Neuronal stem cell (in vitro differentiated cells): ENCODE measurements at regions not wholly inside any gene's neighbourhood (a gene's known extent, or its start where the extent isn't known, plus 50 kb on each side); places are given as distances from the start of the nearest gene placed in this dataset. TPM values are rescaled to one million over a fixed set of nuclear protein-coding genes. Genes with fewer than 3 reads are reported as not detected.

Experiments
- DNase-seq: peaks from one replicate; pipeline ENCODE4 v3.0.0-alpha.2; 2013; ENCODE audit warnings: low spot score
- H2AFZ ChIP-seq: one replicate; pipeline ENCODE4 v1.6.1; 2013; ENCODE audit warnings: mild to moderate bottlenecking, low read length, inconsistent platforms
- H2AK5ac ChIP-seq: 2 replicates; pipeline ENCODE4 v1.6.1; 2013; ENCODE audit warnings: low read depth, mild to moderate bottlenecking, inconsistent platforms, low read length, moderate library complexity, mixed read lengths
- H2BK120ac ChIP-seq: 2 replicates; pipeline ENCODE4 v1.6.1; 2013; ENCODE audit warnings: low read depth, mild to moderate bottlenecking, inconsistent platforms, low read length, moderate library complexity, mixed read lengths
- H2BK12ac ChIP-seq: one replicate; pipeline ENCODE4 v1.6.1; 2013; ENCODE audit warnings: low read length, inconsistent platforms
- H2BK15ac ChIP-seq: 2 replicates; pipeline ENCODE4 v1.6.1; 2013; ENCODE audit warnings: mild to moderate bottlenecking, low read length, inconsistent platforms, mixed read lengths
- H2BK5ac ChIP-seq: one replicate; pipeline ENCODE4 v1.6.1; 2013; ENCODE audit warnings: inconsistent platforms, mild to moderate bottlenecking, low read length, moderate library complexity
- H3K14ac ChIP-seq: one replicate; pipeline ENCODE4 v1.6.1; 2013; ENCODE audit warnings: low read length, inconsistent platforms
- H3K18ac ChIP-seq: 2 replicates; pipeline ENCODE4 v1.6.1; 2013; ENCODE audit warnings: low read length, inconsistent platforms
- H3K23ac ChIP-seq: 2 replicates; pipeline ENCODE4 v1.6.1; 2013; ENCODE audit warnings: low read depth, mild to moderate bottlenecking, mixed read lengths, low read length, inconsistent platforms; ENCODE audit not compliant: poor library complexity
- H3K27ac ChIP-seq: replicated peaks from 3 replicates; pipeline ENCODE4 v1.5.1; 2013; ENCODE audit warnings: low read length, inconsistent platforms
- H3K27me3 ChIP-seq, 3 experiments: 2 replicates each; pipeline ENCODE4 v1.6.1; 2013; ENCODE audit warnings: low read length in 3 of 3, mild to moderate bottlenecking in 2 of 3, inconsistent platforms in 1 of 3, low read depth in 1 of 3, mixed read lengths in 1 of 3, moderate library complexity in 1 of 3; ENCODE audit not compliant: control insufficient read depth in 3 of 3, insufficient read depth in 3 of 3
- H3K36me3 ChIP-seq, 2 donors: replicated peaks in 1 of 2; 2 replicates each; pipeline ENCODE4 v1.6.1; 2013; ENCODE audit warnings: low read length in 2 of 2; ENCODE audit not compliant: control insufficient read depth in 2 of 2, insufficient read depth in 2 of 2
- H3K4ac ChIP-seq: 2 replicates; pipeline ENCODE4 v1.6.1; 2013; ENCODE audit warnings: inconsistent platforms, mild to moderate bottlenecking, low read length, moderate library complexity
- H3K4me1 ChIP-seq, 2 donors: 1 replicate in 1 of 2; 2 replicates in 1 of 2; pipeline ENCODE4 v1.6.1; 2013; ENCODE audit warnings: low read length in 2 of 2, low read depth in 1 of 2; ENCODE audit not compliant: control insufficient read depth in 2 of 2, insufficient read depth in 1 of 2
- H3K4me2 ChIP-seq: one replicate; pipeline ENCODE4 v1.6.1; 2013; ENCODE audit warnings: mild to moderate bottlenecking, low read length, inconsistent platforms; ENCODE audit not compliant: insufficient read depth, poor library complexity, severe bottlenecking
- H3K4me3 ChIP-seq, 2 donors: 2 replicates each; pipeline ENCODE4 v1.5.1; 2013; ENCODE audit warnings: low read length in 2 of 2, mild to moderate bottlenecking in 2 of 2, inconsistent platforms in 1 of 2, moderate library complexity in 1 of 2
- H3K79me1 ChIP-seq: one replicate; pipeline ENCODE4 v1.6.1; 2013; ENCODE audit warnings: low read depth, mild to moderate bottlenecking, inconsistent platforms, low read length, moderate library complexity
- H3K9ac ChIP-seq: one replicate; pipeline ENCODE4 v1.6.1; 2013; ENCODE audit warnings: mild to moderate bottlenecking, low read depth, low read length, inconsistent platforms; ENCODE audit not compliant: poor library complexity
- H3K9me3 ChIP-seq, 2 donors: replicated peaks in 1 of 2; 2 replicates each; pipeline versions ENCODE3 to v1.6.1; 2013; ENCODE audit warnings: low read length in 2 of 2, mild to moderate bottlenecking in 2 of 2, inconsistent platforms in 1 of 2, low read depth in 1 of 2, mixed read lengths in 1 of 2, moderate library complexity in 1 of 2; ENCODE audit not compliant: control insufficient read depth in 2 of 2, insufficient read depth in 1 of 2
- H4K8ac ChIP-seq: one replicate; pipeline ENCODE4 v1.6.1; 2013; ENCODE audit warnings: low read depth, mild to moderate bottlenecking, inconsistent platforms, low read length, moderate library complexity
- H4K91ac ChIP-seq: one replicate; pipeline ENCODE4 v1.6.1; 2013; ENCODE audit warnings: low read length, low read depth, mild to moderate bottlenecking, inconsistent platforms; ENCODE audit not compliant: poor library complexity
- WGBS, 2 donors: extraction: QIAGEN DNeasy Blood & Tissue Kit; methylation state at CpG; one replicate each; pipeline ENCODE4 v1.1.7; 2013; ENCODE audit warnings: missing lambda C conversion rate in 2 of 2, mixed read lengths in 1 of 2; ENCODE audit not compliant: insufficient read length in 2 of 2, insufficient replicate concordance in 1 of 2; ENCODE audit errors: extremely low coverage in 2 of 2; 5-methylcytosine and 5-hydroxymethylcytosine counted together
- small RNA-seq: library from polyadenylated mRNA; stranded (forward); fragments of <200 nt; extraction: miRNeasy Mini kit (QIAGEN cat#:217004); gene quantifications from one replicate; pipeline ENCODE3, GENCODE V24; 2013; ENCODE audit not compliant: insufficient read depth

- H3K27me3 ChIP-seq = no peaks in the 10 kb centered on the region
- no peak overlapping the region for H3K4me2 ChIP-seq
- no peaks in the 10 kb centered on the region for H3K79me1 ChIP-seq
- no peak overlapping the region for H2BK12ac ChIP-seq
- no peak overlapping the region for H3K4ac ChIP-seq
- WGBS, 2 donors = no CpG with 5 or more reads among the region's 6 CpGs
- no peak overlapping the region for H3K9ac ChIP-seq
- no peak overlapping the region for H4K8ac ChIP-seq
- H3K27ac ChIP-seq = no peak overlapping the region
- no peak for DNase-seq
- H3K36me3 ChIP-seq = no peaks in the 10 kb centered on the region
- no peak overlapping the region for H2BK15ac ChIP-seq
- no peak overlapping the region for H3K23ac ChIP-seq
- H2AK5ac ChIP-seq = no peak overlapping the region
- H2AFZ ChIP-seq = no peak overlapping the region
- H3K9me3 ChIP-seq = peaks cover 0 to 19% of the 10 kb centered on the region in 2 donors
- no peak overlapping the region for H3K14ac ChIP-seq
- no peak overlapping the region for H2BK5ac ChIP-seq
- no peak overlapping the region for H4K91ac ChIP-seq
- H2BK120ac ChIP-seq = no peak overlapping the region
- H3K18ac ChIP-seq = no peak overlapping the region
- no peaks in the 10 kb centered on the region for H3K4me1 ChIP-seq
- no peak overlapping the region for H3K4me3 ChIP-seq
Observed at GRCh38 chr6:22236626-22237414, 60.0 kb downstream of the PRL start.

Small RNA genes in the stretch of these regions (small RNA-seq; reads per million reads assigned to genes)
- not detected for gene AL136313.1
